ENCODE measurements at regions not wholly inside any gene's neighbourhood (a gene's known extent, or its start where the extent isn't known, plus 50 kb on each side); places are given as distances from the start of the nearest gene placed in this dataset.

DNA sequence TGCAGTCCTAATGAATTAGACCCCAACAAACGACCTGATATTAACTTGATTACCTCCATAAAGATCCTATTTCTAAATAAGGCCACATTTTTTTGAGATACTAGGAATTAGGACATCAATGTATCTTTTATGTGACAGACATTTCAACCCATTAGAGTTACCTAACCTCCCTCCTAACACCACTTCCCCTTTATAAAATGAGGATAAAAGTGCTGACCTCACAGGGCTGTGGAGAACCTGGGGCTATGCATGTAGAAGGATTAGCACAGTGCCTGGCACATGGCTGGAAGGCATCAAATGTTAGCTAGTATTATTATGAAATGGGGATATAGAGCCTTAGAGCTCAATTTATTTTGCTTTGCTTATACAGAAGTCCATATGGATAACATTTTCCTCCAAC lies 53.5 kb upstream of the LRRN1 start:
- TF ChIP-seq, protein P1, sequence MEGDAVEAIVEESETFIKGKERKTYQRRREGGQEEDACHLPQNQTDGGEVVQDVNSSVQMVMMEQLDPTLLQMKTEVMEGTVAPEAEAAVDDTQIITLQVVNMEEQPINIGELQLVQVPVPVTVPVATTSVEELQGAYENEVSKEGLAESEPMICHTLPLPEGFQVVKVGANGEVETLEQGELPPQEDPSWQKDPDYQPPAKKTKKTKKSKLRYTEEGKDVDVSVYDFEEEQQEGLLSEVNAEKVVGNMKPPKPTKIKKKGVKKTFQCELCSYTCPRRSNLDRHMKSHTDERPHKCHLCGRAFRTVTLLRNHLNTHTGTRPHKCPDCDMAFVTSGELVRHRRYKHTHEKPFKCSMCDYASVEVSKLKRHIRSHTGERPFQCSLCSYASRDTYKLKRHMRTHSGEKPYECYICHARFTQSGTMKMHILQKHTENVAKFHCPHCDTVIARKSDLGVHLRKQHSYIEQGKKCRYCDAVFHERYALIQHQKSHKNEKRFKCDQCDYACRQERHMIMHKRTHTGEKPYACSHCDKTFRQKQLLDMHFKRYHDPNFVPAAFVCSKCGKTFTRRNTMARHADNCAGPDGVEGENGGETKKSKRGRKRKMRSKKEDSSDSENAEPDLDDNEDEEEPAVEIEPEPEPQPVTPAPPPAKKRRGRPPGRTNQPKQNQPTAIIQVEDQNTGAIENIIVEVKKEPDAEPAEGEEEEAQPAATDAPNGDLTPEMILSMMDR (IDR thresholded peaks at IDR 0.05), result no peak
- no peak for ATAC-seq (ENCODE audit: low FRiP score)
- DNase-seq (ENCODE audit: low spot score), result no peak

DNA sequence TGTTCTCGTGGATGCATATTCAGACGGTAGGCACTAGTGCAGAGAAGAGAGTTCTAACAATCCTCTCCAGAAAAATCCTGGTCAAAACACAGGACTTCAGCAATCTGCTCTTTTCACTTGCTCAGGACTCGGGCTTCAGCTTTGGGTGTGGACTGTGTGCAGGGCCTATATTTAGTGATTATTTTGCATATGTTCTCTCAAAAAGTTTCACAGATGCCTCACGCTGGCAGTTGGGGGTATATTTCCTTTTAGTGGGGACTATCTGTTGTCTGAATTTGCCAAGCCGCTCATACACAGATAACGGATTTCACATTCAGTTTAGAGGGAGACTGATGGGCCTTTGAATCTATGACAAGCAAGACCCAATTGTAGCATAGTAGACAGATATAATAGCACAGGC lies 54.4 kb upstream of the LRRN1 start:
- DNase-seq (ENCODE audit: low spot score) (no peak), ATAC-seq (ENCODE audit: low FRiP score) (no peak)
- TF ChIP-seq, protein P1 (IDR thresholded peaks at IDR 0.05), result no peak

DNA sequence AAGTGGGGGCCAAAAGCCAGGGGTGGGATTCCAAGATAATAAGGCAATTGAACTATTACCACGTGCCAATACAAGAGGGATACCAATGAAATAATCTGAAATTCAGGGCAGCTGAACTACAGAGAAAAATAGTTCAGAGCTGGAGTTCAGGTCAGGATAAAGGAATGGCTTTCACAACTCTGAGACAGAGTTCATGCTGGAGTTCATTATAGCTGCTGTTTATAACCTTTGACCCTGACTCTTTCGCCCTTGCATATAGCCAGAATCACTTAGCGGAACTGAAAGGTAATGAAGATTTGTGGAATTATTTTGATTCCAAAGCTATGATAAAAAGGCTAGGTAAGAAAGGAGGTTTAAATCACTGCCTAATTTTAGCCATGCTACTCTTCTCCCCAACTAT lies 55.5 kb upstream of the LRRN1 start:
- no peak for DNase-seq (ENCODE audit: low spot score)
- TF ChIP-seq, protein P1 (IDR thresholded peaks at IDR 0.05), result no peak
- ATAC-seq (ENCODE audit: low FRiP score), result no peak

DNA sequence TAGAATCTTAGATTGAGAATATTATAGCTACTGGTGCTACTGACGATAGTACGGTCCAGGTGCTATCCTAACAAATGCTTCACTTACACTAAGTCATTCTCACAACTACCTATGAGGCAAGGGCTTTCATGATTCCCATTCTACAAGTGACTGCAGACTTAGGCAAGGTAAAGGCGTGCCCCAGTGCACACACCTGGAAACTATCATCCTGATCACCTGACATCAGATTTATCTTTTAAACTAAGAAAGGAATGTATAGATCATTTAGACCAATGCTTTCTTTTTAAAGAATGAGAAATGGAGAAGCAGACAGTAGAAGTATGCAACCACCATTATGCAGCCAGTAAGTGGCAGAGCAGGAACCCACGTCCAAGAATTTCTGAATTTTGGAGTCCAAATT lies 59.2 kb upstream of the LRRN1 start:
- no peak for ATAC-seq (ENCODE audit: low FRiP score)
- DNase-seq (ENCODE audit: low spot score), result no peak
- TF ChIP-seq, protein P1 (IDR thresholded peaks at IDR 0.05), result no peak

DNA sequence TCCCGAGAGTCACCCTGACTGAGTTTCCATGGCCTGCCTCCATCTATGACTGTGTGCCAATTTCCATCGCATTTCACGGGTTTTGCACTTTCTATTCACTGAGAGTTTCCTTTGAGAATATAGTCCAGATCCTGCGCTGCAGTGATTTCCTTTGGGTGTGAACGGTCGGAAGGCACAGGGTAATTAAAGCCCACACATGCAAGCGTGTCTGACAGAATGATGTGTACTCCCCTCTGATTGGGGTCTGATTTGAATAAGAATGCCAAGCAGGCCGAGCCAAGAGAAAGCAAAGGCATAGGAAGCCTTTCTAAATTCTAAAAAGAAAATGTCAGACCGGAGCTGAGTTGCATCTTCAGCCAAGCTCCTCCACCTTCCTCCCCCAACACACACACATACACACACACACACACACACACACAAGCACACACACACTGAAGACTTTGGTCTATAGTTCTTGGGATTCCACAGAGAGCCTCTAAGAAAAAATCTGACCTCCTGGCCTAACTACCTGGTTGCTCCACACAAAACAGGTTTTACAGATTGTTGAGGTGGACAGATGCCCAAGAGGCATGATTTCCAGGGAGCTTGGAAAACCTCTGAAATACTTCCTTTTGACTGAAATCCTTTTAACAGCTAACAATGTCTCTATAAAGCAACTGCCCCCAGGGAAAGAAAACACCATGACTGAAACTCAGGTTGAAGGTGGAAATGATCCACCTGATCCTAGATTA lies 59.7 kb upstream of the LRRN1 start:
- DNase-seq (ENCODE audit: low spot score), result no peak
- ATAC-seq (ENCODE audit: low FRiP score), result no peak
- TF ChIP-seq, protein P1 (IDR thresholded peaks at IDR 0.05), result no peak

DNA sequence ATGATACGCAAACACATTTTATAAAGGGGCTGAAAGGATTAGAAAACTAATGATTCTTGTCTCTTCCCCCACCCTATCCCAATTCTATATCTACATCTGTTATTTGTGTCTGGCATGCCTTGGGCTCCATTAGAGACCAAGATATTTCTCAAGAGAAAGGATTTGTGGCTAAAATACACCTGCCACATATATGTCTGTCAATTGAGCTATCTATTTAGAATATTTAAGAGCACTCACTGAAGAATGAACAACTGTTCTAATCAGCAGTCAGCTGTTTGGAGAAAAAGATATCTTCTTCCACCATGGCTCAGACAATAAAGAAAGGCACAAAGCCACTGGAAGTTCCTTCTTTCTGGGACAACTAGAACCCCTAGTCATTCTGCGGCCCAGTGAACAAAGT lies 61.7 kb upstream of the LRRN1 start:
- ATAC-seq (ENCODE audit: low FRiP score) (no peak), DNase-seq (ENCODE audit: low spot score) (no peak)
- TF ChIP-seq, protein P1 (IDR thresholded peaks at IDR 0.05), result no peak

DNA sequence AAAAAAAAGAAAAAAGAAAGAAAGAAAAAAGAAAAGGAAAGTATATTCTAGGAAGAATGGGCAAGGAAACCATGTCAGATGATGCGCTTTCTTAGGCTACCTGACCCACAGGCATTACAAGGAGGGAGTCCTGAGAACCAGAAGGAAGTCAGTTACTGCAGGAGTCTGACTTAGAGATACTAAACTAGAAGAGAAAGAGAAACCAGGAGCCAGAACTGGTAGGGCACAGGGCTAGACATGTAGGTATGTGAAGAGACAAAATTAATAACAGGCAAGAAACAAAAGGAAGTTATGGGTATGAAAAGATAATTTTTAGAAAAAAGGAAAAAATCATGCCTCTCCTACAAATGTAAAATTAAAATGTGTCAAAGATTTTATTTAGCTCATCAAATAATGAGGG lies 63.3 kb upstream of the LRRN1 start:
- DNase-seq (ENCODE audit: low spot score) (no peak), ATAC-seq (ENCODE audit: low FRiP score) (no peak)
- TF ChIP-seq, protein P1 (IDR thresholded peaks at IDR 0.05), result no peak

Data from omental fat pad (tissue), 3 donors.